Left kidney (tissue), 1 donor: ENCODE measurements at regions not wholly inside any gene's neighbourhood (a gene's known extent, or its start where the extent isn't known, plus 50 kb on each side); places are given as distances from the start of the nearest gene placed in this dataset.

Experiments used
- DNase-seq: peaks from one replicate; pipeline ENCODE4 v3.0.0-alpha.2; 2013

DNA sequence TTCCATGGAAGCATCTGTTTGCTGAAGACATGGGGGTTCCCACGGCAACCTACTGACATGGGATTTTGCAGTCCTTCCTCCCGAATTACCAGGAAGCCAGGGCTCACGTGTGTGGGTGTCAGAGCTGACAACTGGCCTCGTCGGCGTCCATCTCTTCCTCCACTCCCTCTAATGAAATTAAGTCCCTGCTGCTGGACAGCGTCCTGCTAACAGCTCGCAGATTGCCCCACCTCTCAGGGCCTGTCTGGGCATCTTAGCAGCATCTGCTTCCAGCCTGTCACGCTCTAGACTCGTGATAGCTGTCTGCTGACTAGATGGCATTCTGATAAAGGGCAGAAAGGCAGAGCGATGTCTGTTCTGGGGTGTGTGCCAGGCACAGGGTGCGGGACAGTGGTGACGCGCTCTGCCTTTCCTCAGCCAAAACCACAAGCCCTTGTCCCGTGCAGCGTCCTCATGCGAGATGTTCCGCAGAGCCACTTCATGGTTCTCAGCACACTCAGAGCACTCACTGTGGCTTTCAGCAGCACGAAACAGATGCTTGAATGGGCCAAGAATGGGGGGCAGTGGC, 161.1 kb downstream of the ARL4C start:
- peak; percentile 37 for DNase-seq

- no peak for DNase-seq
Measured at GRCh38 chr2:234334756-234335155, 162.1 kb downstream of the ARL4C start.

DNA sequence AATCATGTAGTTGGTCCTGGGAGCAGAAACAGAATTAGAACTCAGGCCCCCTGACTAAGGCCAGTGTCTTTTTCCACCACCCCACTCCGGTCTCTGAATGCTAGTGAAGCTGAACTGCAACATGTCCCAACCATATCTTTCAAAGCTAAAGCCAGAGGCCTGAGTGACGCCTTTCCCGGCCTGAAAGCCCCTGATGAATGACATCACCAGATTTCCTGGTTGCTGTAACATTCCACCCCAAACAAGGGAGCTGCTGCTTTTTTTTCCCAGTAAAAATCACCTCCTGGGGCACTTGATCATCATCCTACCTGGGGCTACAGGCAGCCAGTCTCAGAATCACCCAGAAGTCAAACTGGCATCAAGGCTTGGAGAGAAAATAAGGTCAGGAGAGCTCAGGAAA, 162.7 kb downstream of the ARL4C start:
- DNase-seq, result no peak

- DNase-seq, result no peak
Measured at GRCh38 chr2:234333168-234334130, 163.4 kb downstream of the ARL4C start.

DNA sequence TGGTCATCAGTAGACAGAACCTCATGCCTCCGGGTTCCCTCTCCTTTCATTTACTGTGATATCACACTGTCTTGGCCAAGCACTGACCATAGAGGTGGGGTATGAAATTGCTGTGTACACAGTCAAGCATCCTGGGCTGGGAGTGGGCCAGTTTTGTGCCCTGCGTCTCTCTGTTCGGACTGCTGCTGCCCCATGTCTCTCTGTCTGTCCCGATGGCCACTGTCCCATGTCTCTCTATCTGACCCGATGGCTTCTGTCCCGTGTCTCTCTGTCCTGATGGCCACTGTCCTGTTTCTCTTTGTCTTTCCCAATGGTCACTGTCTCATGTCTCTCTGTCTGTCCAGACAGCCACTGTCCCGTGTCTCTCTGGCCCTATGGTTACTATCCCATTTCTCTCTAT, 164.9 kb downstream of the ARL4C start:
- no peak for DNase-seq

- no peak for DNase-seq
Measured at GRCh38 chr2:234331566-234331965, 165.3 kb downstream of the ARL4C start.

DNA sequence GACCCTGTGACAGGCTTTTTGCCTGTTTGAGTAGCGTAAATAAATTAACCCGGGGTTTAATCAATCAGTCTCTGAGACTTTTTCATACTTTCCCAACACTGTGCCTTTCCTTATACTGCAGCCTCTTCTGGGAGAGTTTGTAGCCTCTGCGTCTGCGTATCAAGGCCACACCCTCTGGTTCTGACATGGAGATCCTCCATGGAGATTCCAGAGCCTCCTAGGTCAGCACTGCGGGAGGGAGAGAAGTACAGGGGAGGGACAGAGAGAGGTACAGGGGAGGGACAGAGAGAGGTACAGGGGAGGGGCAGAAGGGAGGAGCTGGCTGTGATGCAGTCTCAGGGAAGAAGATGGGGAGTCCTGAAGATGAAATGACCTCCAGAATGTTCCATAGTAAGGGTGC, 166.0 kb downstream of the ARL4C start:
- no peak for DNase-seq

GRCh38 chr2:234329202-234329960, 167.5 kb downstream of the ARL4C start:
- no peak for DNase-seq

GRCh38 chr2:234328444-234328990, 168.4 kb downstream of the ARL4C start:
- no peak for DNase-seq

DNA sequence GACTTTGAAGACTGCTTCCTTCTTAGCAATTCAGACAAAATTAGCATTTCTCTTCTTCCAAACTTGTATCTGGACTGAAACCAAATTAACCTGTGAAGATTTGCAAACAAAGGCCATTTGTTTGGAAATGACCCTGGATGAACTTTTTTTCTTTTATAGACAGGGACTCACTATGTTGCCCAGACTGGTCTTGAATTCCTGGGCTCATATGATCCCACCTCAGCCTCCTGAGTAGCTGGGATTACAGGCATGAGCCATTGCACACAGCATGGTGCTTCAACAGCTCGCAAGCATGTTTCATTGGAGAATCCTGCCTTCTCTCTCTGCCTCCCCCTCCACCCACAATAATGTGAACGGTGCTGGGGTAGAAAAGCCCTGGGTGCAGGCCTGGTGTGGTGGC, 170.2 kb downstream of the ARL4C start:
- no peak for DNase-seq

DNA sequence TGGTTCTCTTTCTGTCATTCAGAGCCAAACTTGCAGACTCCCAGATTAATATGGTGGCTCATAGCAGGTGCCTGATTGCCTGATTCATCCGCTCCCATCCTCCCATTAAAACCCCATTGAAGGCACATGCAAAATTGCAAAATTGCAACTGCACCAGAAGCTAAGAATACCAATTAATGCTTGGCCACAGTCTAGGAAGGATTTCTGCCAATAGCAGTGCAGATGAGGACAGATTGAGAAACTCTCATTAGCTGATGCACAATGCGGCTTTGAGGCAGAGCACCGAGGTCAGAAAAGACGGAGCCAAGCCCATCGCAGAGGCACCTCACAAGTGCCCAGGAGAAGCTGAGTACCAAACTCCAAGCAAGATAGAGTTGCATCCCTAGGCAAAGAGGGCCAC, 172.8 kb downstream of the ARL4C start:
- no peak for DNase-seq

DNA sequence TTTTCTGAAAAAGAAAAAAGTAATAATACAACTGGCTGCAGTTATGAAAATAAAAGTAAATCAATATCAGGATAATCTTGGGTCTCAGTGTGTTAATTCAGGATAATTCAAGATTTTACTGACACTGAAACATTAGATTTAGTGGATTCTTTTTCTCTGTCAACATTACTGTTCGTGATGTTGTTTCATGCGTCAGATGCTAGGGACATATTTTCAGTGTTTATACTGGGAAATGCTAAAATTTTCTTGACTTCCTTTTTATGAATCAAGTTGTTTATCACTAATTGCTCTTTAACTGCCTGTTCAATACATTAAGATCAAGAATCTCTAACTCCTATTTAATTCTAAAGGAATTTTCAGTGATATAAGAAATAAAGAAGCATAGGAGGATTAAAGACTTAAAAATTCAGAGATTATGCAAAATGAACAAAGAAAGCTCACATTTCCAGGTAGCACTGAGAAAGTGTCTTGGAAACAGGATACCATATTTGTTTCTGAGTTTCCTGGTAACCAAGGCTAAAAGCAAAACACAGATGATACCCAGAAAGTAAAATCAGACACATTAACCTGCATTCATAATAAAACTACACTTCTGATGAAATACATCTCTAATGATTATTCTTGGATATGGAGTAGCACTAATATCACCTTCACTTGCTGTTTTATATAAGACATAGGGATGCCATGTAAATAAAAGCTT, 174.0 kb downstream of the ARL4C start:
- no peak for DNase-seq

- DNase-seq, result no peak
Measured at GRCh38 chr2:234320066-234320465, 176.8 kb downstream of the ARL4C start.

GRCh38 chr2:234318361-234318760, 178.5 kb downstream of the ARL4C start:
- DNase-seq, result no peak

- DNase-seq, result no peak
Measured at GRCh38 chr2:234313558-234313957, 183.3 kb downstream of the ARL4C start.

GRCh38 chr2:234310166-234310565, 186.7 kb downstream of the ARL4C start:
- no peak for DNase-seq

GRCh38 chr2:234309431-234309830, 187.4 kb downstream of the ARL4C start:
- DNase-seq, result no peak

DNA sequence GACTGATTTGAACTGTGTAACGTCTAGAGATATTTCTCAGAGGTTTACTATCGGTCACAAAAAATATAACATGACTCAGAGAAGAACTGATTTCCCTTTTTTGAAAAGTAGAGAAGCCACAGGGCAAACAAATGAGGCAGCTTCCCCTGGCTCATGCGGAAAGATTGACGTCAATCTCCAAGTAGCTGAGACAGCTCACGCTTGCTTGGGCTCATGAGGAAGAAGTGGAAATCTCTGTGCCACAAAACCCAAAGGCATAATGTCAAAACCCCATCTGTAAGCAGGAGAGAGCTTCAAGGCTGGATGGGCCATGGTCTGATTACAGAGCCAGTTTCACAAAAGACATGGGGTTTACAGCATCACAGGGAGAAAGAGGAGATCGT, 188.1 kb downstream of the ARL4C start:
- no peak for DNase-seq

DNA sequence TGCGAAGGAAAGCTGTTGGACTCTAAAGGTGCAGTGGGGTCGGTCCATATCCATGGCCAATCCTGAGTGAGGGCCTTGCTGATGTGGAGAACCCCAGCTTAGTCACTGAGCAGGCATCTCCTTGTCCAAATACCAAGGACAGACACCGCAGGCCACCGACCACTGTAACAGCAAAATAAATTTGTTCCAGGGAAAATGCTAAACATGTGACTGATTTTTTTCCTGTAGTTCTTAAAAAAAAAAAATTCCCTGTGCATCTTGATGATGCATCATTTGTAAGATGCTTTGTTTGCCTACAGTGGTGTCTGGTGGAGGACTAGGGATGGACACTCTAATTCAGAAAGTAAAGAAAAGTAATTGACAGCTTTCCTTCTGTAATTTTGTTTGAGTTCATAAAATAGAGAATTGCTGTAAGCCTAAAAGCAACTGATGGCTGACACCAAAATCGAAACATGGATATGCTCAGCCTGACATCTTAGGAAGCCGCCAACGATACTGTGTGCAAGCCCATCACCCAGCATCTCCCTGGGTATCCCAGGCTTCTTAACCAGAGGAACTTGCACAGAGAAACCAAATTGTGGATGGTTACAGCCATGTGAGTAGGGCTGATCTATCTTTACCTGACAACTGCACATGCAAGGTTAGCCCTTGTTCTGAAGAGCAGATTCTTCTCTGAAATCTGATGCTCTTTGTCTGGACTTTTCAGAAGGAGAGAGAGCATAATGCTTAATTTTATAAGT, 188.6 kb downstream of the ARL4C start:
- DNase-seq, result no peak

DNA sequence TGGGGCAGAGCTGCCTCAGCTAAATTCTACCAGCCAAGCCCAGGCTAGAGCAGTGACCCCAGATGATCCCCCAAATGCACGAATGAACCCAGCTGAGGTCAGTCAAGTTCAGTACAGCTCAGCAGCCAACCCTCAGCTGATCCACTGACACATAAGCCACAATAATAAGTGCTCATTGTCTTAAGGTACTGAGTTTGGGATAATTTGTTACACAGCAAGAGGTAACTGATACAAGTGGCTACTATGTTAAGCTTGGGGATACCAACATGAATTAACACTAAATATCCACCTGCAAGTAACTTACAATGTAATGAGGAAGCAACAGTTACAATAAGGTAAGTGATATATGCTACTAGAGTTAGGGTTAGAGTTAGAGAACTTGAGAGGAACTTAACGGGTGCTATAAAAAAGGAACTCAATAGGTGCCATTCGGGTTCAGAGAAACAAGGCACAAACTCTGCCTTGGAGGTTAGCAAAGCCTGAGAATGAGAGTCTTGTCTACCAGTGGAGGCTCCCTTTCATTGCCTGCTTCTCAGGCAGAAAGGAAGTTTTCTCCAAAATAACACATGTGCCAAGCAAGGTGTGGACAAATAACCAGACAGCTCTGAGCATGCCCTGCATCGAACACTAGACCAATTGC, 189.4 kb downstream of the ARL4C start:
- DNase-seq, result no peak
